HuH-7 (cell line): ENCODE measurements at regions not wholly inside any gene's neighbourhood (a gene's known extent, or its start where the extent isn't known, plus 50 kb on each side); places are given as distances from the start of the nearest gene placed in this dataset.
"Not testable (repeated sequence)": the region's sequence is repeated elsewhere in the genome, so short reads cannot be mapped to it uniquely, and the experiment has no call there.

Source experiments
- DNase-seq: peaks from one replicate; pipeline ENCODE4 v3.0.0; 2011; ENCODE audit warnings: low spot score

DNA sequence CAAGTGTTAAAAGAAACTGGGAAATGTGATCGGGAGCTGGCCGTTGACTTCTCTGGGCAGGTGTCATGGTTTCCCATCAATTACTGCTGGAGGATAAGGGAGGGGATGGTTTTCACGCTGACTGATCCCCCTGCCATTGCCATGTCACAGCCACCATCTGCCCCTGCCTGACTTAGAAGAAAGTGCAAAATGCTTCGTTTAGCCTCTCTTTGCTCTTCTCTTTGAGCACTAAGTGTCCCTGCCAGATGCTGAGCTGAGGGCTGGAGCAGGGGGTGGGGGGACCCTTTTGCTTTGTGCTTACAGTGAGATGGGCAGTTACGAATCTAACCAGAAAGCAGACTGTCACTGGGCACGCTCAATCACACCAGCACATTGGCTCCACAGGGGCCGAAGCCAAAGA, 138.4 kb upstream of the ALDH1B1 start:
- no peak for DNase-seq

DNA sequence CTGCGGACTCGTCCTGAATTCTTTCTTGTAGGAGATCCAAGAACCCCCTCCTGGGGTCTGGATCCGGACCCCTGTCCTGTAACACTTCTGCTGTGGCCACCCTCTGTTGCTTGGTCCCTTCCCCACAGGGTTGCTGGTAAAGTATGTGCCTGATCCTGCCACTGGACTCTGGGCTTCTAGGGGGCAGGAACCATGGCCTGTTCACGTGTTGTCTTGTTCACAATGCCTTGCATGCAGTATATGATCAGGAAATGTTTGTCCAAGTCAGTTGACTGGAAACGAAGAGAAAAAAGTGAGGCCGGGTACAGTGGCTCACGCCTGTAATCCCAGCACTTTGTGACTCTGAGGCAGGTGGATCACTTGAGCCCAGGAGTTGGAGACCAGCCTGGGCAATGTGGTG, 139.3 kb upstream of the ALDH1B1 start:
- no peak for DNase-seq

DNA sequence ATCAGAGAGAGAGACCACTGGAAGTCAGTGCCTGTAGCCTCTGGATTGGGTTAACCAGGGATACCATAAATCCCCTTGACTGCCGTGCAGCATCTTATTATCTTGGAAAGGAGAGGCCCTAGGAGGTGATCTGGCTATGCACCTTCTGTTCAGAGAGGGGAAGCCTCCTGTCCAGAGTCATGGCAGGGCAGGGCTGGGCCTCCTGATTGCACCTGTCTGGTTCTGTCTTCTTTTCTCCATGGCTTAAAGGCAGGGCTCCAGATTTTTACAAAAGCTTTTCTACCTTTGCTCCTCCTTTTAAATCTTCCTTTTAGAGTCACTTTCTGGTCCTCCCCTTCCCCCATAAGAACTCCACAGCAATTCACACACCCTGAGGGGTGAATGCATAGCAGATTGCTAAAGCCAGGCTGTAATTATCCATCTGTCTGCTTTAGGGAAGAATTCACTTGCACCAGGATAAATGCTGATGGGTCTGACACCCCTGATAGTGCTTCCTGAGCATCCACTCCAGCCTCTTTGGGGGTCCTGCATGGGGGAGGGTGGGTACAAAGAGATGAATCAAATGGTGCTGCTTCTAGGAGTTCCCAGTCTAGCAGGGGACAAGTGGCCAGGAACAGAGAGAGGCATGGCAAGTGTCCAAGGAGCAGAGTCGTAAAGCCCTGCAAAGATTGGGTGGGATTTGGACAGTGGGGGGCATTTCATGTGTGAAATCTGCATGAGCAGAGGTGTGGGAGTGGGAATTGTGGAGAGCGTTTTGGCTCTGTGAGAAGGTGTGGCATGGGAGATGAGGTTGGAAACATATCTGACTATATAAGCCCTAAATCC, 141.3 kb upstream of the ALDH1B1 start:
- DNase-seq, result no peak

DNA sequence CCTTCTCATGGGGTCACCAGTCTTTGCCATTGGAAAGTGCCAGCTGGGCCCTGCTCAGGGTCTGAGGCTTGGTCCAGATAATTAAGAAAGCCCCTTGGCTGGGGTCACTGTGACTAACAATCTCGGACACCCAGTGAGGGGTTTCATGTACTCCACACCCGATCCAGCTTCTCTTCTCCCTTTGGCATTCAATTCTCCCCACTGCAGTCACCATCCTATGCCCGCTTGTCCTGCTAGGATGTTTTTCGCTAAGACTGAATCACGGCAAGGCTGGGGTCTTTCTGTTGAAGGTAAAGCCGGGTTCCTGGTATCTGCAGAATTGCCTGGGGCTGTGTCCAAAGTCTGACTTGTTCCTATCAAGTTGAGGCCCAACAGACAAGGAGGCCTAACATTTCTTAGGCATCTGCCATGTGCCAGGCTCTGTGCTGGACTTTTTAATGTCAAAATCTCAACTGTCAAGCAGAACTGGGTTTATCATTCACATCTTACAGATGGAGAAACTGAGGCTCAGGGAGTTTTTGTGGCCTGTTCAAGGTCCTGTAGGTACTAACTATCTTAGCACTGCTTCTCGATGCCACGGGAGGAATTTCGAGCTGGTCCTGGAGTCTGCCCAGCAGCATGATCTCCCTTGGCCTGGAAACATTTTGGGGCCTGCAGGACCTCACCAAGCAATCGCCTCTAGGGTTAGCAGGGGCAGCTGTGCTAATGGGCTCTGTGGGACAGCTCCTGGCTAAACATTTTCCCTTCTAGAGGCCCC, 142.0 kb upstream of the ALDH1B1 start:
- no peak for DNase-seq

DNA sequence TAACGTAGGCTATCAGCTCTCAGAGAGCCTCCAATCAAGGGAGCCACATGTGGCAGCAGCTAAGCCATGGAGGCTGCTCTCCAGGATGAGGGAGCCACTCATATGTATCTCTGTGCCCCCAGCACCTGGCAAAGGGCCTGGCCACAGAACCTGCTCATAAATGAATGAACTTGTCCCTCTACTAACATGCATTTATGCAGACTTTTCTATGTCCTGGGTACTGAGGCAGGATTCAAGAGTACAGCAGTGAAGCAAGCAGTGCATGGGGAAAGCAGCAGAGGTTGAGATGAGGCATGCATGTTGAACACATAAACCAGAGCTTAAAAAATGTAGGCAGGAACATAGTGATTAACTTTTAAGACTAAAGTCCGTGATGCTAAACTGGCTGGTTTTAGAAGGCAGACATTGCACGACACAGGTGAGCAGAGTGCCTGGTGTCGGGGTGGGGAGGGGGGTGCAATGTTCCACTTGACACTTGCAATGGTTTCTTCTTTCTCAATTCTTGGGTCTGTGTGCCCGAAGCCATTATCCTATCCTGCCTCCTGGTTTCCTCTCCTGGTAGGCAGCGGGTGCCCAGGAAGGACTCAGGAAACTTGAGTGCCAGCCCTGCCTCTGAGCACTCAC, 142.8 kb upstream of the ALDH1B1 start:
- no peak for DNase-seq

DNA sequence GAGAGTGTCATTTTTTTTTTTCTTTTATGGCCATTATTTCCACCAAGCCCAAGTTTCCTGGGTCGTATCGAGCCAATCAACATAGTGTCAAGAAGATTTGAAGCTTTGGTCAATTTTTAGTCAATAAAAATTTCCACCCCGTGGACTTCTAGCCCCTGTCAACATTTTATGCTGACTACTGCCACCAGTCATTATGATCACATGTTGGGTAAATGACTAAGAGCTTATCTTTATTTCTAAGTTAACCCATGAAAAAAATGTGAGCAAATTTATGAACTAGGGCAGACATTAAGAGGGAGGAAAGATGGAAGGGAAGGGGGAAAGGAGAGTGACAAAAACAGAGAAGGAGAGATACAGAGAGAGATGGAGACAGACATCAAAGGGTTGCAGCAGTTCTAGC, 143.5 kb upstream of the ALDH1B1 start:
- no peak for DNase-seq

DNA sequence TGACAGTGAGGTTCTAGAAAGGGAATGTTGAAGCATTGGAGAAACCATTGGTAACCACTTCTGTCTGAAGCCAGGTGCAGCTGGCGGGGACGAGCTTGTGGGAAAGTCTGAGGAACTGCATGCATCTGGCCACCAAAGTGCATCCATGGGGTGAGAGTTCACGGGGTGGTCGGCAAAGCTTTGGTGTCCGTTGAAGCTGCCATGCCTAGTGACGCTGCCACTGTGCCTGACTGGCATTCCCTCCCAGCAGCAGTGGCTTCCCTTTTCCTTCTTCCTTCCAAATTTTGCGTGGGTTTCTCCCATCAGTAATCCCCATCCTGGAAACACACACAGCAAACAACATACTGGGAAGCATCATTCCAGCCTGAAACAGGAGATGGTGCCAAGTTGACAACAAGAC, 145.7 kb upstream of the ALDH1B1 start:
- no peak for DNase-seq

DNA sequence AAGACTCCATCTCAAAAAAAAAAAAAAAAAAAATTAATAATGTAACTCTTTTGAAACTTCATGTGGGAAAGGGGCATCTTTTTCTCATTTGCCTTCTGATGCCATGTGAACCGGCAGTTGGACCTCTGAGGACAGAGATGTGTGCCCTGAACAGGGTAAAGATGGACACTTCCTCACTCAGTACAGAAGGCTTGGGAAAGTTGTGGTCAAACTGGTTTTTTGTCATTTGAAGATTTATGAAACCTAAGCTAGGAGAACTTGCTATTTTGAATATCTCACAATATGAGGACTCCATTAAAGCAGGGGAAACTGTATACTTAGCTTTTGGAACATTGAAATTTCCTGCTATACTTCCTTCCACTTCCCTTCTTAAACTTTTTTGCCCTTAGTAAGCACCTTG, 147.5 kb upstream of the ALDH1B1 start:
- no peak for DNase-seq

DNA sequence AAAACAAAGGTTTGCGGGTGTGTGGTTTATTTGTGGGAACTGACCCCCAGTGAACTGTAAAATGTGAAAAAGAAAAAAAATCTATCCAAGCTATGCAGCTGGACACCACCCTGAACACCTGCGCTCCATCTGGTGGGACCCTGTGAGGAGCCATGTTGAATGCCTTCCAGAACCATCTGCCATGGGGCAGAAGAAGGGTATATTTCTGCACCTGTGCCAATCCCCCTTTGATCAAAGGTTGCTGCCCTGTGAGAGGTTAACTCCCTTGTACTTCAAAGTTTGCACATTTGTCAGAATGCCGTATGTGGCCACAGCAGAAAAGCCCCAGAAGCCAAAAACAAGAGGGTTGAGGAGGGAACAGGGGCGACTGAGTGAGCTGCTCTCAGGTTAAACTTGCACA, 148.5 kb upstream of the ALDH1B1 start:
- DNase-seq, result no peak

DNA sequence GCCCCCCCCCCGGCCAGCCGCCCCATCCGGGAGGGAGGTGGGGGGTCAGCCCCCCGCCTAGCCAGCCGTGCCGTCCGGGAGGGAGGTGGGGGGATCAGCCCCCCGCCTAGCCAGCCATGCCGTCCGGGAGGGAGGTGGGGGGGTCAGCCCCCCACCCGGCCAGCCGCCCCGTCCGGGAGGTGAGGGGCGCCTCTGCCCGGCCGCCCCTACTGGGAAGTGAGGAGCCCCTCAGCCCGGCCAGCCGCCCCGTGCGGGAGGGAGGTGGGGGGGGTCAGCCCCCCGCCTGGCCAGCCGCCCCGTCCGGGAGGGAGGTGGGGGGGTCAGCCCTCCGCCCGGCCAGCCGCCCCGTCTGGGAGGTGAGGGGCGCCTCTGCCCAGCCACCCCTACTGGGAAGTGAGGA, 150.4 kb upstream of the ALDH1B1 start:
- not testable (repeated sequence) for DNase-seq

DNA sequence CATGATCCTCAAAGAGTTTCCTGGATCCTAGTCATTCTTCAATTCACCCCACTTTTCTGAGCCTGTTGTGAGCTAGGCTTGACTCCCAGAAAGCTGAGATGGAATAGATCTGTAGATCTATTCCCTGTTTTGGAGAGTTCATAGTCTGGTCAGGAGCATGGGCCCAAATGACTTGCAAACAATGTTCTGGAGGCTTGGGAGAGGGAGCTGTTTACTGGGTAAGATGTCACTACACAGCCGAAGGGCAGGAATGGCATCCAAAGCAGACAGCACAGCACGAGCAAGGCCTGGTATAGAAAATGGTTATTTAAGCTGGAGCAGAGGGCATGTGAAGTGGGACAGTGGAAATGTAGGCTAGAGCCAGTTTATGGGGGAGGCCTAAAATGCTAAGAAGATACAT, 152.5 kb upstream of the ALDH1B1 start:
- DNase-seq, result no peak

DNA sequence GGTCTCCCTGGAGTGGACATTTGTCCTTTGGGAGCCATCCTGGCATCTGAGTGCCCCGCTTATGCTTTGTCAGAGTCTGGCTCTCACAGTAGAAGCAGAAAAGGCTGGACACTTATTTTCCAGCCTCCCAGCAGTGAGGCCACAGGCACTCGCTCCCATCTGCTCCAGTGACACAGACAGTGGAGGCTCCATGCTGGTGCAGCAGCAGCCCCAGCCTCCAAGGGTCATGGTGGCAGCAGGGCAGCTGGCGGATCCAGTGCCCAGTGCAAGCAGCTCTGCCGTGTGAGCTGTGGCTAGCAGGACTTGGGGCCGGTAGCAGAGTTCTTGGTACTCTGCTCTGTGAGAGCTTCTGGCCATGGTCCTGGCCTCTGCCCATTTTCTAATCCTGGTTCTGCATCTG, 157.3 kb upstream of the ALDH1B1 start:
- no peak for DNase-seq

DNA sequence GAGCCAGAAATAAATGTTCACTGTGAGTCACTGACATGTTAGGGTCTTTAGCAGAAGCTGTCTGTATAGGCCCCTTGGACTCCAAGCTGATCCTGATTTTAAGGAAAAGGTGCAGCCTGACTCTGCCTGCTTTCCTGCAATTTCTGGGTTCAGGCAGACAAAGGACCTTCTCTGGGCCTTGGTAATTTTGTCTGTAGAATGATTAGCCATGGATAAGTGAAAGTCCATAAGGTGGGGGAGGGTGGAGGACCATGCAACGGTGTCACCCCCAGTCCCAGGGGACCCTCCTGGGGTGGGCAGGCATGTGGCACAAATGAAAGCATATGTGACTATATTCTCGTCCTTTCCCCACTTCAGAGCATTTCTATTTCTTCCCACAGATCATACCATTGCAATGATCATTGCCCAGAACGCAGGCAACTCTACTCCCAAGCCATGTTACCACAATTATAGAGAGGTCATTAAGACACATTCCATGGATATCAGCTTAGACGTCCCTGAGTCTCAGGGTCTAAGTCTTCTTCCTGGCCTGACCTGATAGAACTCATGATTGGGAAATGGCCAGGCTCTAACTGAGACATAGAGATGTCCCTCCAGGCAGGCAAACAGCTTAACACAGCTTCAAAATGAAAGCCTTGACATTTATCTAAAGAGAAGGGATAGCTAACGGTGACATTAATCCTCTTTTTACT, 157.9 kb upstream of the ALDH1B1 start:
- no peak for DNase-seq

DNA sequence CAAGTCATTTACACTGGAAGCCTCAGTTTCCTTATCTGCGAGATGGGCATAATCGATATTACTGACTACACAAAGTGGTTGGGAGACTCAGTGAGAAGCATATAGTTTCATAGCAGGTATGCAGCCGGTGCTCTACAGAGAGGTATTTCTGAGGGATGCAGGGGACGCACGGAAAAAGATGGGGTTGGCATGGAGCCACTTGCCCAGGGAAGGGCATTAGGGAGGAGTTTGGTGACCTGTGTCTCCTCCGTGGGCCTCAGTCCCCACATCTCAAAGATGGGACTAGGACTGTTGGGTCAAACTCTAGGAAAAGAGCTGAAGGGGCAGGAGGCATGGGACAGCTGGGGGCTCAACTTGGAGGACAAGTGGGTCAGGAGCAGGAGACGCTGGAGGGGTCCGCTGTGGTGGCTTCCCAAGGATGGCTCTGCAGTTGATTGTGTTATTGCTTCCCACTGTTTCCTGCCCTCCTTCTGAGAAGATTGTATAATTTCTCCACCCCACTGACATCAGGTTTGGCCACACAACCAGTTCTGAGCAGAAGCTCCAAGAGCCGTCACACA, 158.6 kb upstream of the ALDH1B1 start:
- no peak for DNase-seq

DNA sequence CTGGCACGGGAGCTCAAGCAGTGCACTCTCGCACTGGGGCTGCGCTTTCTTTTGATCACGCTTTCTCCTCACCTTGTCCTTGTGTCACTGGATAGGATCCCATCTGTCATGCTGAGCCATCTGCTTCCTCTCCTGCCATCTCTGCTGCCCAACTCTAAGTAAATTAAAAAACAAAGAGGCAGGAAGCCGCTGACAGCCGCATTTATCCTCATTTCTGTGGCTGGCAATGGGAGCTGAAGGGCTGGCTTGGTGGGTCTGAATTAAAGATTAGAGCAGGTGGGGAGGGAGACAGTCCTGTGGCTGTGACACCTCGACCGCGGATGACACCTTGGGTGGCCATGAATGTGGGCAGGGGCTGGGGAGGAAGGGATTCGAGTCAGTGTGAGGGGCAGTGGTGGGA, 159.2 kb upstream of the ALDH1B1 start:
- DNase-seq, result no peak

DNA sequence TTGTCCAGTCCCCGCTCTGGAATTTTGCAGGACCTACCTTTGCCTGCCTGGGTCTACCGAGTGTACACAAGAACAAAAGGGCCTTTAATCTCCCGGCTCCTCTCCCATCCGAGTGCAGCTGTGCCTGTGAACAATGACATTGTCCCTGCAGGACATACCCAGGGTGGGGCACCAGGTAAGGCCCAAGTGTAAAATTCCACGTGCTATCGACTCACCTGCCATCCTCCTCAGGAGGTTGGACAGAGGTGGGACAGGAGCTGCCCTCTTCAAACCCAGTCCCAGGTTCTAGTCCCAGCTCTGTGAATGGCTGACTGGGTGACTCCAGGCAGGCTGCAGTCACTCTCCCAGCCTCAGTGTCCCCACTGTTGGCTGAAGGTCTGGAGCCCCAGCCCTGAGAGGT, 159.6 kb upstream of the ALDH1B1 start:
- no peak for DNase-seq

DNA sequence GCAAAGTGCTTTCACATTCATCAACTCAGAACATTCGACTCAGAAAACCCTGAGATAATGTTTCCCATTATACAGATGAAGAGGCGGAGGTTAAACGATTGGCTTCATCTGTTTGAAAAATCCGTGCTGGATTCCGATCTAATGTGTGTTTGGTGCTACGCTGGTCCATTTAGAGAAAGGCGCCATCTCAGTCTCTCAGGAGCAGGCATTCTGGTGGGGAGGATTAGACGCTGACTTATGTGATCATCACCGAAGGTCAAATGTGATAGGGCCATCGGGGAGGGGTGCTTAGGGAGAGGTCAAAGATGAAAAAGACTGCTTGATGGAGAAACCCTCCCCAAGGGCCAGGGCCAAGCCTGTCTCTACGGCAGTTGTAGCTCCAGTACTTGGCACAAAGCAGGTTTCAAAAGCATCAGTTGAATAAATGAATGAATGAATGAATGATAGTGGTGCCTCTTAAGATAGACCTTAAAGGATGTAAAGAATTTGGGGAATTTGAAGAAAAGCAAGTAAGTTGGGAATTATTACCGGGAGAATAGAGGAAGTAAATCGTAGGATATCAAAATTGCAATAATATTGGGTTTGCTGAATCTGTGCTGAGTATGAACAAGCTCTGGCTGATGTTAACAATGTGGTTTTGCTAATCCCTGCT, 160.6 kb upstream of the SHB start:
- no peak for DNase-seq

DNA sequence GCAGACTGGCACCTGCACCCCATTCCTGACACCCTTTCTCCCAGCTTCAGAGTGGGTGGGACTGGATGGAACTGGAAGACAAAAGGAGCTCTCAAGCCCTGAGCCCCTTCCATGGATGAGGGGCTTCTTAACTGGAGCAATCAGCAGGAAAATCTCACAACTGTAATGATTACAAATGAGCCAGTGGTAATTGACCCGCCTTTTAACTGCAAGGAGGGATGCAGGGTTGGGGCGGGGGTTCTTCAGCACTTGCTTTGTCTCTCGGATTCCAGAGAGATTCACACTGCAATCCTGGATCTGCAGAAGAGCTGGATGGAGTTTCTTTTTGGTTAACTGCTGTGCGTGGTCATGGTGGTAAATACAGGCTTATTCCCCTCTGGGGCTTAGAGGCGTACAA, 160.1 kb upstream of the SHB start:
- no peak for DNase-seq

DNA sequence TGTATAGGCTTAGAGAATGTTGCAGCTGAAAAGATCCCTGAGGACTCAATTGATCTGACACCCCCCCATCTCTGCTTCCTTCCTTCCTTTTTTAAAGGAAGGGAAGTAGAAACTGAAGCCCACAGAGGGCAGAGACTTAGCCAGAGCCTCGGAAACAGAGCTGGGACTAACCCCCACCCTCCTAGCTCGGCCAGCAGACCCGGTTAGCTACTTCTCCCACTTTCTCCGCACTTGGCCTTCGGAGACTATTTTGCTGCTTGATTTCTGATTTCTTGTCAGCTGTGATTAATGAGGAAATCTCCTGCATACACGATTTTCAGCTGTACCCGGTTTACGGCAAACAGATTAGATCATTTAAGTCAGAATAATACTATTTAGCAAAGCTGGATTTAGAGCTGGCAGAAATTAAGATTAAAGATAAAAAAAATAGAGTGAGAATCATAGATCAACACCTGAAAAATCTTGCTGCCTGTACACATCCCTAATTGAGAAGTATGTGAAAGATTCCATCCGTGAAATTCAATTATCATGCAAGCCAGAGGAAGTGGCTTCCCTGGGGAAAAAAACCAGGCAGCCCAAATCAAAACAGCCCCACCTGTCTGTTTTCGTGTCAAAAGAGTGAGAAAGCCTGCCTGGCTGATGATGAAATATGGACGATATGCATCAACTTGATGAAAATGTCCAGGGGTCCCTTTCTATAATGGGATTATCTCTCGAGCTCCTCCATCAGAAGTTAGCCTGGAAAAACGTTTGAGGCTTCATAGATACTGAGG, 159.5 kb upstream of the SHB start:
- no peak for DNase-seq

DNA sequence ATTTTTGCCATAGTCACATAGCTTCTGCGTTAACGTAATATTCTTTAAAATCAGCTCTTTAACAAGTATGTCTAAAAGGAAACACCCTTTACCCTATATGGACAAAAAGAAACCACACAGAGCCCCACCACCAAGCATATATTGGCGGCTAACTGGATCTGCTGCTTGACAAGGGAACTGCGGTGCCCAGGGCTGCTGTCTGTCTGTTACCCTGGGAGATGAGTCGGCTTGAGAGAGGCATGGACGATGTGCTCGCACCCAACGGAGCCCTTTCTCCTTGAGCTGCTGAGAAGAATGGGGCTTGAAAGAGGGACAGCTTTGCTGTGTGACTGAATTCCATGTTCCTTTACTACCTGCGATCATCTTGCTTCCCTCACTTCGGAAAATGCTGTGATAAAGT, 158.6 kb upstream of the SHB start:
- no peak for DNase-seq

DNA sequence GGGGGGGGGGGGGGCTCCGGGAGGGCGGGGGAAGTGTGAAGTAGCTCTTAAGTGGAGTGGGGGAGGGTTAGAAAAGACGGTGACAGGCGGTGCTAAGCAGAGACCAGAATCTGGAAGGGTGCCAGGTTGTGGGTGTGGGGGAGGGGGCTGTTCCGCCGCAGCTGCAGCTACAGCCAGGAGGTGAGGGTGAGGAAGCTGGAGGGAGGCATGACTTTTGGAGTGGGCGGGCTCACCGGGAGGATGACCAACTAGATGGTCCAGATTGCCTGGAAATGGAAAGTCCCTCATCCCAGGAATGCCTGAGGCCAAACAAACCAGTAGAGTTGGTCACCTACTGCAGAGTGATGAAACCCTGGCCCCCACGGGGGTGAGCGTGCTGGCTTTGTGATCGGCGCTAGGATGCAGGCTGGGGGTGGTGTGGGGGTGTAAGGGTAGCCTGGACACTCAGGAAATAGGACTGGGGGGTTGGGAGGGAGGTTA, 158.1 kb upstream of the SHB start:
- DNase-seq, result peak; percentile 47
